NCI-H1092 treated with DMSO at 0.1 percent for 48 hours (cell line): ENCODE measurements at regions not wholly inside any gene's neighbourhood (a gene's known extent, or its start where the extent isn't known, plus 50 kb on each side); places are given as distances from the start of the nearest gene placed in this dataset.

Source experiments
- DNase-seq: peaks from one replicate; lab custom pipeline; 2025; lab: John Stamatoyannopoulos, UW

DNA sequence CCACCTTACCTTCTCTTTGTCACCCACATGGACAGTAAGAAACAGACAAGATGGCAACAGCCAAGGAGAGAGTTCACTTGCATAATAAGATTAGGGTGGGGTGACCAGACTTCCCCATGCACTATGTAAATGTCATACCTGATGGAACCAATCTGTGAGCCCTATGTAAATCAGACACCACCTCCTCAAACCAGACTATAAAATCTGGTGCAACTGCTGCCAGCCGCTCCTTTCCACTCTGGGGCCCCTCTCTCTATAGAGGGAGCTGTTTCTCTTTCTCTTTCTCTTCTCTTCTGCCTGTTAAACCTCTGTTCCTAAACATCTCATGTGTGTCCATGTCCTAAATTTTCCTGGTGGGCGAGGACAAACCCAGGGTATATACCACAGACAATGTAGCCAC is 405.5 kb upstream of the CNTN4 start:
- DNase-seq = no peak

GRCh38 chr3:1696669-1697275 is 401.9 kb upstream of the CNTN4 start:
- no peak for DNase-seq

DNA sequence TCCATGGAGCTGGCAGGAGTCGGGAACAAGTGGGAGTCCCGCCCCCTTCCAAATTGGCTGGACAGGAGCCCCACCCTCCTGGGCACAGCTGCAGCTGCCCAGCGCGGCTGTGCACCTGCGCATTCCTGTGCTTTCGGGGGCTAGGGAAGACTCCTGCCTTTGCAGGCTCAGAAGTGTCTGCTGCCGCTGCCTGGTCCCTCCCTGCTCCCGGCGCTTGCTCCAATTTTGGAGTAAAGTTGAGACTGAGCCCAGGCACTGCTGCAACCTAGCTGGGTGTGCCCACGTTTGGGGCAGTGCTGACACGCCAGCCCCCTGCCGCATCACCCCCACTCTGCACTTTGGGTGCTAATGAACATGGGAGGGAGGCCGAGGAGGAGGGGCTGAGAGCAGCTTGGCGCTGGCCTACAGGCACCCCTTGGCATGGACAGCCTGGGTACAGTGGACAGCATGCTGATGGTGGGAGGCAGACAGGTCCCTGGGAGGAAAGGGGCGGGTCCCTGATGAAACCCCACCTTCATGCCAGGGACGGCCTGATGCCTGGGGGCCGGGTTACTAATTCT is 399.2 kb upstream of the CNTN4 start:
- no peak for DNase-seq

DNA sequence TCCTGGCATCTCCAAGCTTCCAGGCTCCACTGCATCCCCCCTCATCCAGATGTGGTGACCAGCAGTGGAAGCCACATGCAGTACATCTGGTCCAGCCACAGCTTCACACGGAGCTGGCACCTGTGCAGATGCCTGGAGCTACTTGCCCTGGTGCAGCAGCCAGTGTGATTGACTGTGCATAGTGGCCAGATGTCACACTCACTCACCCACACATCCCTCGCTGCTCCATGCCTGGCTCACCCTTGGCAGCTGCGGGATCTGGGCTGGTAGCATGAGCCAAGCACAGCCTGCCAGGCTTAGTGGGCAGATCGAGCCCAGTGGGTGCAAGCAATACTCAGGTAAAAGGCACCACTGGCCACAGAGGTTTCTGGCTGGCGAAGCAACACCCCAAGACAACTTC is 398.0 kb upstream of the CNTN4 start:
- no peak for DNase-seq

DNA sequence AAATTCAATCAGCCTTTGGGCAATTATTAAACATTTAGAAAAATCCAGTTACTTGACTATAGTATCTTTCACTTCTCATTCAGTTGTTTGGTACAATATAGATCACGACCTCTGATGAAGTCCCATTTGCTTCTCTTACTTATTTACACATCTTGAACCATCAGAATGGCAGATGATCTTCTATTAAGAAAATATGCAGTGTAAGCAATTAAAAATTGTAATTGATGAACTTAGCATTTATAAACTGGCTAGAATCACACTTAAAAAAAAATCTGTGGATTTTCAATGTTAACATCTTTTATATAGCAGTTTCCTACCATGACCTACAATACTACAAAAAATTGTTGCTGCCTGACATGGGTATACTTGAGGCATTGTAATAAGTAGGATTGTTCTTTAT is 395.5 kb upstream of the CNTN4 start:
- DNase-seq = no peak

DNA sequence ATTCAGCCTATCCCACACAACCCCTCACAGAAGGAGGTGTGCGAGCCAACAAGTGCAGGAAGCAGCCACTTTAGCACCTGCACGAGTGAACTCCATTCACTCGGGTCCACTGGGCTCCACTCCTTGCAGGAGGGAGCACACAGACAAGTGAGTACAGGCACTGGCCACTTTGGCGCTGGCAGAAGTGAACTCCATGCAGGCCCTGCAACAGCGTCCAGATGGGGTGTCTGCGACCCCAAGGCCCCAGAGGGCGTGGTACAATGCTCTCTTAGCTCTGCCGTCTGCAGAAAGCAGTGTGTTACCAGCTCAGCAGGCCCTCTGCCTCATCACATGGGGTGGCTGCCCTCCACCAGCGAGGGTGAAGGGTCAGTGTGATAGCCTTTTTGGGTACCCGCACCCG is 388.0 kb upstream of the CNTN4 start:
- DNase-seq = no peak

- DNase-seq = no peak
These were observed 381.1 kb upstream of the CNTN4 start for GRCh38 chr3:1717524-1717923.

GRCh38 chr3:1723726-1724125 is 374.9 kb upstream of the CNTN4 start:
- DNase-seq = no peak

GRCh38 chr3:1726741-1727140 is 371.9 kb upstream of the CNTN4 start:
- DNase-seq = no peak

DNA sequence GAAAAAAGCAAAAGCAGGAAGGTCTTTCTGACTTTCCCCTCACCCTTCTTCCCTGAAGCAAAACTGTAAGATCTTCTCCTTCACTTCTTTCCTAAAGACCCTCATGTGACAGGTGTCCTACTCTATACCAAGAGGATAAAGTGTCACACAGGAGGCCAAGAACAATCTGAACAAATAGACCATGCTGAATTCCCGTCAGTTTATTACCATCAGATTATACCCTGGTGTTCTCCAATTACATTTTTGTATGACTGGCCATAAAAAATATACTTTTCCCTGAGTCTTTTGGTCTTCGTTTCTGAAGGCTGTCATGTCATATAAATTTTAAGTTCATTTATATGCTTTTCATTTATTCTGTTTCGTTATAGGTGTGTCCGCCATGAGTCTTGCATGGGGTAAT is 371.4 kb upstream of the CNTN4 start:
- DNase-seq = no peak

GRCh38 chr3:1728510-1728909 is 370.2 kb upstream of the CNTN4 start:
- DNase-seq = no peak

DNA sequence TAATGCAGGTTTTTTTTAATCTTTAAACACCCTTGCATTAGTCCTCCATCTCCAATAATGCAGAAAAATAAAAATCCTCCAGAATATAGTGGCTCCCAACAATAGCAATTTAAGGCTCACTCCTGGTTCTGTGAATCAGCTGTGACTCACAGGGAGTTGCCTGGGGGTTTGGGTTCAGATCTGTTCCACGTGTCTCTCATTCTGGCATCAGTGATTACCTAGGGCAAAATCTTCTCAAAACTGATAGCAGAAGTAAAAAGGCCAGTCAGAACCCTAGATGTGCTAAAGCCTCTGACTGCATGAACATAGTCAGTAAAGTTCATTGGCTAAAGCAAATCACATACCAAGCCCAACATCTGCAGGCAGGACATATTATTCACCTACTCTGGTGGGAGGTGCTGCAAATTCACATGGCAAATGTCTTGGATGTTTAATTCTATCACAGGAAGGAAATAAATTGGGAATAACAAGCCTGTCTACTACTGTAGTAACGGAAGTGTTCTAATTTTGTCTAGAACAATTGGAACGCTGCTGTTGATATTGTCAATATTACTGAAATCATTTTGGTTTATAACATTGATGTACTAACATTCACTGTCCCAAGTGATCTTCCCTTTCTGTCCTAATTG is 364.1 kb upstream of the CNTN4 start:
- no peak for DNase-seq

- no peak for DNase-seq
These were observed 346.5 kb upstream of the CNTN4 start for GRCh38 chr3:1752205-1752604.

DNA sequence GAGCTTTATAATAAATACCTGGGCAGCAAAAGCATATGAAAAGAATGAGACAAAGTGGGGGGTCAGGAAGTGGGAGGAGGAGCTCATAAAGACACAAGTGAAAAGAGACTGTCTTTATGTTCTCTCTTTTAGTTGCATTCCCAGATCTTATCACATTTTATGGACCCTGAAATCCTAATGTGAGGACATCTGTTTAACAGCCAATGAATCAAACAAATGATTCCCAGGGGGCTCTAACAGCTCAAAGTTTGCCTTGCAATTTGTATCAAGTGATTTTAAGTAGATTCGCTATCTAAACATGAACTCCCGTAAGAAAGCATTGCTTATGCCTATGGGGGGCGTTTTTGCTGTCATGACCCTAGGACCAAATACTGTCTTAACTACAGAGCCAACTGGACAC is 332.3 kb upstream of the CNTN4 start:
- DNase-seq = no peak

GRCh38 chr3:1773679-1774078 is 325.0 kb upstream of the CNTN4 start:
- DNase-seq = no peak

GRCh38 chr3:1774597-1774996 is 324.1 kb upstream of the CNTN4 start:
- no peak for DNase-seq

DNA sequence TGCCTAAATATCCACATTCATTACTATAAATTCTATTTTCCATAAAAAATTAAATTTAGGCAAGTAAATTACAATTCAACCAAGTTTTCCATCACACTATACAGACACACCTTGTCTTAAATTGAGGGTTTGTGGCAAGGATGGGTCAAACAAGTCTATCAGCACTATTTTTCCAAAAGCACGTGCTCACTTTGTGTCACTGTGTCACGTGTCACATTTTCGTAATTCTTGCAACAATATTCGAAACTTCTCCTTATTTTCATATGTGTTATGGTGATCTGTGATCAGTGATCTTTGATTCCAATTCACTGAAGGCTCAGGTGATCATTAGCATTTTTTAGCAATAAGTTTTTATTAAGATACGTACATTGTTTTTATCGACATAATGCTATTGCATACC is 323.3 kb upstream of the CNTN4 start:
- no peak for DNase-seq

DNA sequence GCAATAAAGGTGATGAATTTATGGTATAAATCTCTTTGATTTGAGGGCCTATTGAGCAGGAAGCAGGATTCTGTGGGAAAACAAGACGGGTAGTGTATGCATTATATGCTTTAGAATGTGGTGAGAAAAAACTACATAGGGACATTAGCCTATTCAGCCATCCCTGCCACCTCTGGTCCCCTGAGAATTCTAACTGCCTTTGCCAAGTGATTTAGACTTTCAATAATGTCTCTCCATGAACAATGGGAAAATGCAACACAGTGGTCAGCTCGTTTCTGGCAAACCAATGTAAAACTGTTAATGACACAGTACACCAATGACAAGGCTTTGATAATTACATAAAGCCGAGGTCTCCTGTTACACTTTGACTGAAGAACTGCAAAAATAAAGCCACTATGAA is 314.7 kb upstream of the CNTN4 start:
- peak; percentile 5 for DNase-seq

DNA sequence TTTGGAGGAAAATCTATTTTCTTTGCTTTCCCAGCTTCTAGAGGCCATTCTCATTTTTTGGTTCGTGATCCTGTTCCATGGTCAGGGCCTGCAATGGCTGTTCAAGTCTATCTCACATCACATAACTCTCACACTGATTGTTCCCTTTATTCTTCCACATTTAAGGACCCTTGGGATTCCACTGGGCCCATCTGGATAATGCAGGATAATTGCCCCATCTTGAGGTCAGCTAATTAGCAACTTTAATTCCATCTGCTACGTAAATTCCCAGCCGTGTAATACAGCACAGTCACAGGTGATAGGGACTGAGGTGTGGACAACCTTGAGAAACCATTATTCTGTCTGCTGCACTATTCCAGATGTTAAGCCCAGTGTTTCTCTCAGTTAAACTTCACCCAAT is 311.6 kb upstream of the CNTN4 start:
- no peak for DNase-seq

DNA sequence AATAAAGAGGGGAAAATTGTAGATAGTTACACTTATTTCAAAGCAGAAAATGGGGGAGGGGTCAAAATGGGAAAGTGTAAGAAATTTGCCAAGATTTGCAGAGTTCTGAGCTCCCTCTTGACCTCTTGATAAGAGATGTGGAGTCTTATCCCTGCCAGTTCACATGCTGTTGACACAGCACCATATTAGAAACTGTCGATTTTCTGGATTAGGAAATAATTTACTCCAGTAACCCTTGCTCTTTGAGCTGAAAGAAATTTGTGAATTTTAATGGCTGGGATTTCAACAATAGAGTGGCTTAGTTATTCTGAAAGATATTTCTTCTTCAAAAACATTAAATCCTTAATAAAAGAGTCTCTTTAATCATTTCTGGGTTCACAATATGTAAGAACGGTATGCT is 306.2 kb upstream of the CNTN4 start:
- DNase-seq = no peak

DNA sequence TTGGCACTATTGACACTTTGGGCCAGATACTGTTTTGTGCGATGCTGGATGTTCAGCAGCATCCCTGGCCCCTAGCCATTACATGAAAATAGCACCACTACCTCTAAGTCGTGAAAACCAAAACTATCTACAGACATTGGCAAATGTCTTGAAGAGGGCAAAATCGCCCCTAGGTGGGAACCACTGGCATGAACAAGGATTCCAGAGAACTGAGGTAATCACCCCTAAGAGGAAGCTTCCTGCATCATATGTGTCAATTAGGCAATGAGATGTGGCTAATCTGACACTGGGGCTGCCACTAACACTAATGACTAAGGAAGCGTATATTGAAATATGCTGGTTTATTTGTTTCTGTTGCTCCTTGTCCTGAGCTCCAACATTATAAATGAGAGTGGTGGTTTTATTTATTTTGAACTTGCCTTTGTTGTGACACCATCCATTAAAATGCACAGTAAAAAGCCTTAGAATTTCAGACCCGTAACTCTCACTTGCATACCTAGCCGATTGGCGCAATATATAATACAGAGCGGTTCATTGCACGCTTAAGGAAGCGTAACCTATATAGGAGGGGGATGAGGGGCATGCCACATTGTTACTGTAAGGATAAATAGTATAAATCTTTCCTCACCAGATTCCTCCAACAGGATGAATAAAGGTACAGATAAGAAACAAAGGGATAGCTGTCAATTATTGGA is 299.8 kb upstream of the CNTN4 start:
- DNase-seq = no peak

DNA sequence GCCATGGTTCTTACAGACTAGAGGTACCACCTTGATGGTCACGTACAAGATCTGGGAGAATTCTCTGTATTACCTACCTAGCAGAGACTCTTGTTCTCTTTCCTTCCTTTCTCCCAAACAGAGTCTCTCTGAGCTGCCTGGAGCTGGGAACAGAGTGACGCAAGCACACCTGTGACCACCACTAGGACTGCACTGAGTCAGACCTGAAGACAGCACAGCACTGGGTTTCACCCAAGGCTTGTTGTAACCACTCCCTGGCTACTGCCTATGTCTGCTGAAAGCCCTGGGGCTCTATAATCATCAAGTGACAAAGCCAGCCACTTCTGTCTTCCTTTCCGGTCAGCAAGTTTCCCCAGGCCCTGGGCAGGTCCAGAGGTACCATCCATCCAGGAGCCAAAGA is 293.3 kb upstream of the CNTN4 start:
- no peak for DNase-seq

GRCh38 chr3:1808590-1808989 is 290.1 kb upstream of the CNTN4 start:
- DNase-seq = no peak
